Karpas-422 (cell line): ENCODE measurements at regions not wholly inside any gene's neighbourhood (a gene's known extent, or its start where the extent isn't known, plus 50 kb on each side); places are given as distances from the start of the nearest gene placed in this dataset.

Experiments used
- DNase-seq: peaks from one replicate; pipeline ENCODE4 v3.0.0-alpha.2; 2015
- H2AFZ ChIP-seq: fragments of 200-600 bp; sonication (generic); 2 replicates; pipeline ENCODE4 v1.6.1; 2014; ENCODE audit warnings: antibody characterized with exemption, low read length, mixed read lengths
- H3K27ac ChIP-seq: fragments of 200-600 bp; sonication (generic); 2 replicates; pipeline ENCODE4 v1.5.1; 2014; ENCODE audit warnings: mild to moderate bottlenecking, low read length, moderate library complexity
- H3K27me3 ChIP-seq: fragments of 200-600 bp; sonication (generic); 2 replicates; pipeline ENCODE4 v1.6.1; 2014; ENCODE audit warnings: low read length, mixed read lengths
- H3K36me3 ChIP-seq: fragments of 200-600 bp; sonication (generic); 2 replicates; pipeline ENCODE4 v1.6.1; 2014; ENCODE audit warnings: low read length, mixed read lengths; ENCODE audit not compliant: insufficient read depth
- H3K4me1 ChIP-seq: fragments of 200-600 bp; sonication (generic); 2 replicates; pipeline ENCODE4 v1.6.1; 2014; ENCODE audit warnings: mild to moderate bottlenecking, low read length, mixed read lengths
- H3K4me2 ChIP-seq: fragments of 200-600 bp; sonication (generic); 2 replicates; pipeline ENCODE4 v1.6.1; 2014; ENCODE audit warnings: low read length, low read depth, mild to moderate bottlenecking; ENCODE audit not compliant: poor library complexity, severe bottlenecking
- H3K4me3 ChIP-seq: fragments of 200-600 bp; sonication (generic); 2 replicates; pipeline ENCODE4 v1.5.1; 2014; ENCODE audit warnings: mild to moderate bottlenecking, antibody characterized with exemption, low read length, mixed read lengths
- H3K79me2 ChIP-seq: fragments of 200-600 bp; sonication (generic); 2 replicates; pipeline ENCODE4 v1.6.1; 2014; ENCODE audit warnings: mild to moderate bottlenecking, low read length, mixed read lengths
- H3K9ac ChIP-seq: fragments of 200-600 bp; sonication (generic); 2 replicates; pipeline ENCODE4 v1.6.0; 2014; ENCODE audit warnings: low read length
- H3K9me2 ChIP-seq: fragments of 200-600 bp; sonication (generic), shearing (Covaris generic); replicated peaks from 2 replicates; pipeline ENCODE4 v1.6.0; 2014; ENCODE audit warnings: mild to moderate bottlenecking, low read length, moderate library complexity; ENCODE audit not compliant: insufficient read depth
- H3K9me3 ChIP-seq: fragments of 300-700, 200-600 bp; sonication (generic); 2 replicates; pipeline ENCODE4 v1.6.1; 2014; ENCODE audit warnings: low read length, mixed read lengths
- H4K20me1 ChIP-seq: fragments of 200-600 bp; sonication (generic); 2 replicates; pipeline ENCODE4 v1.6.1; 2014; ENCODE audit warnings: mild to moderate bottlenecking, antibody characterized with exemption, low read length, low read depth; ENCODE audit not compliant: insufficient read depth

GRCh38 chr21:26280148-26280547 lies 109.6 kb upstream of the APP start:
- Histone ChIP-seq H3K4me3 (no peak overlapping the region), H3K4me2 (no peak overlapping the region), H3K27me3 (no peaks in the 10 kb centered on the region), H3K9me2 (no peaks in the 10 kb centered on the region), H4K20me1 (no peaks in the 10 kb centered on the region), H3K4me1 (no peaks in the 10 kb centered on the region), H3K9me3 (peaks cover 34% of the 10 kb centered on the region), H3K79me2 (no peaks in the 10 kb centered on the region), H3K36me3 (no peaks in the 10 kb centered on the region), H3K9ac (no peak overlapping the region), H3K27ac (no peak overlapping the region), H2AFZ (no peak overlapping the region)
- DNase-seq, result no peak

- H3K4me3 ChIP-seq, result no peak overlapping the region
- DNase-seq, result no peak
- H4K20me1 ChIP-seq, result no peaks in the 10 kb centered on the region
Observed at GRCh38 chr21:26275801-26276200, 105.2 kb upstream of the APP start.

GRCh38 chr21:26273686-26274313 lies 103.2 kb upstream of the APP start:
- Histone ChIP-seq H3K9me2 (no peaks in the 10 kb centered on the region), H3K36me3 (no peaks in the 10 kb centered on the region), H3K27me3 (no peaks in the 10 kb centered on the region), H3K9me3 (peaks cover 70% of the 10 kb centered on the region), H2AFZ (no peak overlapping the region), H3K4me1 (no peaks in the 10 kb centered on the region), H3K79me2 (no peaks in the 10 kb centered on the region), H3K27ac (no peak overlapping the region), H3K9ac (no peak overlapping the region), H4K20me1 (no peaks in the 10 kb centered on the region), H3K4me3 (no peak overlapping the region), H3K4me2 (no peak overlapping the region)
- DNase-seq, result no peak

More at GRCh38 chr21:26275801-26276200, 105.2 kb upstream of the APP start:
- Histone ChIP-seq H3K9ac (no peak overlapping the region), H3K27ac (no peak overlapping the region), H3K9me3 (peaks cover 62% of the 10 kb centered on the region), H3K79me2 (no peaks in the 10 kb centered on the region), H2AFZ (no peak overlapping the region), H3K4me1 (no peaks in the 10 kb centered on the region), H3K27me3 (no peaks in the 10 kb centered on the region), H3K36me3 (no peaks in the 10 kb centered on the region), H3K4me2 (no peak overlapping the region), H3K9me2 (no peaks in the 10 kb centered on the region)

- Histone ChIP-seq H3K27me3 (no peaks in the 10 kb centered on the region), H2AFZ (no peak overlapping the region)
Observed at GRCh38 chr21:26267389-26267788, 96.8 kb upstream of the APP start.

GRCh38 chr21:26246073-26246472 lies 75.5 kb upstream of the APP start:
- Histone ChIP-seq H3K27me3 (no peaks in the 10 kb centered on the region), H3K9ac (no peak overlapping the region), H3K27ac (no peak overlapping the region), H3K36me3 (no peaks in the 10 kb centered on the region), H3K4me1 (no peaks in the 10 kb centered on the region), H2AFZ (no peak overlapping the region), H3K9me2 (no peaks in the 10 kb centered on the region), H4K20me1 (no peaks in the 10 kb centered on the region), H3K4me3 (no peak overlapping the region), H3K9me3 (peaks cover 25% of the 10 kb centered on the region; the same call in 1 of the 2 replicates), H3K4me2 (no peak overlapping the region), H3K79me2 (no peaks in the 10 kb centered on the region)
- DNase-seq, result no peak

More at GRCh38 chr21:26267389-26267788, 96.8 kb upstream of the APP start:
- Histone ChIP-seq H3K9me3 (peaks cover 35% of the 10 kb centered on the region), H3K27ac (no peak overlapping the region), H3K9ac (no peak overlapping the region), H4K20me1 (no peaks in the 10 kb centered on the region), H3K9me2 (no peaks in the 10 kb centered on the region), H3K4me1 (no peaks in the 10 kb centered on the region), H3K36me3 (no peaks in the 10 kb centered on the region), H3K79me2 (no peaks in the 10 kb centered on the region), H3K4me2 (no peak overlapping the region), H3K4me3 (no peak overlapping the region)
- DNase-seq, result no peak

- H3K27ac ChIP-seq, result no peak overlapping the region
- no peak overlapping the region for H2AFZ ChIP-seq
- no peaks in the 10 kb centered on the region for H3K36me3 ChIP-seq
- H3K4me1 ChIP-seq, result no peaks in the 10 kb centered on the region
- DNase-seq, result no peak
- no peak overlapping the region for H3K4me2 ChIP-seq
- no peaks in the 10 kb centered on the region for H3K27me3 ChIP-seq
- peaks cover 24% of the 10 kb centered on the region for H3K9me3 ChIP-seq
- no peak overlapping the region for H3K9ac ChIP-seq
- no peaks in the 10 kb centered on the region for H3K9me2 ChIP-seq
- no peak overlapping the region for H3K4me3 ChIP-seq
- no peaks in the 10 kb centered on the region for H3K79me2 ChIP-seq
- no peaks in the 10 kb centered on the region for H4K20me1 ChIP-seq
Observed at GRCh38 chr21:26245428-26245827, 74.9 kb upstream of the APP start.

- no peak for DNase-seq
- Histone ChIP-seq H3K27me3 (no peaks in the 10 kb centered on the region), H3K27ac (no peak overlapping the region), H3K4me3 (no peak overlapping the region), H3K9ac (no peak overlapping the region), H3K79me2 (no peaks in the 10 kb centered on the region), H2AFZ (no peak overlapping the region), H3K4me1 (no peaks in the 10 kb centered on the region), H3K4me2 (no peak overlapping the region), H3K9me2 (no peaks in the 10 kb centered on the region), H3K9me3 (peaks cover 8% of the 10 kb centered on the region), H3K36me3 (no peaks in the 10 kb centered on the region), H4K20me1 (no peaks in the 10 kb centered on the region)
Observed at GRCh38 chr21:26238646-26239045, 68.1 kb upstream of the APP start.

- Histone ChIP-seq H3K79me2 (no peaks in the 10 kb centered on the region), H3K9me2 (no peaks in the 10 kb centered on the region), H3K9me3 (peaks cover 3% of the 10 kb centered on the region; the same call in 1 of the 2 replicates), H3K9ac (no peak overlapping the region), H3K4me3 (no peak overlapping the region), H3K27ac (no peak overlapping the region), H4K20me1 (no peaks in the 10 kb centered on the region), H3K4me1 (no peaks in the 10 kb centered on the region), H3K4me2 (no peak overlapping the region), H3K27me3 (no peaks in the 10 kb centered on the region), H3K36me3 (no peaks in the 10 kb centered on the region), H2AFZ (no peak overlapping the region)
- no peak for DNase-seq
Observed at GRCh38 chr21:26236281-26236680, 65.7 kb upstream of the APP start.
